Panc1 (cell line): ENCODE measurements at regions not wholly inside any gene's neighbourhood (a gene's known extent, or its start where the extent isn't known, plus 50 kb on each side); places are given as distances from the start of the nearest gene placed in this dataset.

Experiments used
- ATAC-seq: fragments of 200-7000 bp; cut with Tn5 transposase; 2 replicates; pipeline ENCODE4 v1.9.1; 2020; ENCODE audit warnings: mild to moderate bottlenecking, moderate library complexity
- BruUV-seq: library from RNA; stranded (reverse); fragments of 400-500 nt; replicated peaks from 2 replicates; lab custom pipeline; 2021; lab: Mats Ljungman, UMichigan
- CTCF ChIA-PET: fragments of 300-600 bp; sonication (Branson Sonifier 250); formaldehyde crosslinking; loops from one replicate; lab custom pipeline; 2022; ENCODE audit warnings: antibody characterized with exemption; lab: Charles Lee
- POLR2A ChIA-PET: fragments of 300-600 bp; sonication (Branson Sonifier 250); formaldehyde crosslinking; loops from one replicate; lab custom pipeline; 2022; ENCODE audit warnings: antibody characterized with exemption; lab: Charles Lee
- DNase-seq: peaks from one replicate; pipeline ENCODE4 v3.0.0-alpha.2; 2010; ENCODE audit warnings: low read depth, low spot score
- H3K27ac ChIP-seq: 2 replicates; pipeline ENCODE4 v1.5.1; 2011; ENCODE audit warnings: mild to moderate bottlenecking, low read length, inconsistent platforms
- H3K27me3 ChIP-seq: fragments of 200-500 bp; sonication (Bioruptor generic); 2 replicates; pipeline ENCODE4 v1.6.0; 2014; ENCODE audit warnings: low read length, inconsistent platforms; ENCODE audit not compliant: control insufficient read depth, insufficient read depth
- H3K36me3 ChIP-seq: fragments of 200-500 bp; sonication (Bioruptor generic); 2 replicates; pipeline ENCODE4 v1.5.1; 2014; ENCODE audit warnings: inconsistent platforms, mild to moderate bottlenecking, low read length, moderate library complexity; ENCODE audit not compliant: control insufficient read depth, insufficient read depth
- H3K4me1 ChIP-seq: 2 replicates; pipeline ENCODE4 v1.5.1; 2011; ENCODE audit warnings: inconsistent platforms, mild to moderate bottlenecking, low read length, moderate library complexity; ENCODE audit not compliant: control insufficient read depth, insufficient read depth
- H3K4me3 ChIP-seq, 2 experiments: 2 replicates each; pipeline ENCODE4 v1.5.1; 2011 to 2012; ENCODE audit warnings: low read depth in 2 of 2, low read length in 2 of 2, mild to moderate bottlenecking in 2 of 2, inconsistent platforms in 1 of 2, moderate library complexity in 1 of 2
- H3K9me3 ChIP-seq: fragments of 200-500 bp; sonication (Bioruptor generic); 2 replicates; pipeline ENCODE4 v1.5.1; 2014; ENCODE audit warnings: low read depth, mild to moderate bottlenecking, inconsistent platforms, low read length, moderate library complexity; ENCODE audit not compliant: control insufficient read depth, insufficient read depth
- CTCF ChIP-seq: fragments of 450-650 bp; IDR thresholded peaks from 2 replicates; pipeline ENCODE4 v1.5.1; 2017; ENCODE audit warnings: mild to moderate bottlenecking
- POLR2AphosphoS5 ChIP-seq: IDR thresholded peaks from 2 replicates; pipeline ENCODE4 v1.6.1; 2012; ENCODE audit warnings: mild to moderate bottlenecking, low read depth, low read length, moderate library complexity
- REST ChIP-seq, 2 experiments: IDR thresholded peaks; 2 replicates each; pipeline ENCODE4 v1.6.1; 2011 to 2012; ENCODE audit warnings: low read depth in 2 of 2, control low read depth in 1 of 2, low read length in 1 of 2, mild to moderate bottlenecking in 1 of 2, moderate library complexity in 1 of 2; ENCODE audit not compliant: insufficient read depth in 1 of 2
- SIN3A ChIP-seq: IDR thresholded peaks from 2 replicates; pipeline ENCODE4 v1.6.1; 2012; ENCODE audit warnings: low read depth, mild to moderate bottlenecking, low read length, moderate library complexity, borderline replicate concordance; ENCODE audit not compliant: insufficient read depth
- TCF7L2 ChIP-seq: IDR thresholded peaks from 2 replicates; pipeline ENCODE4 v1.6.1; 2011; ENCODE audit warnings: mild to moderate bottlenecking, low read depth, low read length, inconsistent platforms
- in situ Hi-C: cut with HindIII; loops from 2 replicates; pipeline ENCODE4 v1.10.0; 2016; ENCODE audit warnings: low sequenced_read_pairs, low pct_unique_long_range_greater_than_20kb
- intact Hi-C: fragments of 100-400 bp; cut with micrococcal nuclease; formaldehyde crosslinking; loops from one replicate; pipeline ENCODE4 v1.10.0; 2022; ENCODE audit not compliant: unreplicated experiment

GRCh38 chr6:79814940-79815339 is 132.4 kb downstream of the ELOVL4 start:
- ChIA-PET CTCF (no interaction called here), POLR2A (no interaction called here)
- Histone ChIP-seq H3K27me3 (no peaks in the 10 kb centered on the region), H3K9me3 (no peaks in the 10 kb centered on the region), H3K27ac (no peak overlapping the region), H3K4me3 (no peak overlapping the region), H3K36me3 (no peaks in the 10 kb centered on the region), H3K4me1 (0 out of 2 replicates have a peak, but pooled peaks cover 5% of the 10 kb centered on the region)
- BruUV-seq = no TSS peak
- ATAC-seq (no peak), DNase-seq (no peak)
- intact Hi-C loops (loop anchor here (2.0 to 5.0 kb wide), 2 partner anchors 38 to 244 kb away; no protein-coding TSS in a partner anchor), in situ Hi-C loops (no loop called here)
- TF ChIP-seq SIN3A (no peak), REST (IDR thresholded peaks at IDR 0.05; ENCODE audit: insufficient read depth in 1 of 2, low read depth in 2 of 2, low read length in 1 of 2) (no peak), TCF7L2 (no peak), CTCF (no peak), POLR2AphosphoS5 (no peak)

- Histone ChIP-seq H3K9me3 (no peaks in the 10 kb centered on the region), H3K4me3 (no peak overlapping the region), H3K27ac (no peak overlapping the region; the same call in 1 of the 2 replicates), H3K27me3 (no peaks in the 10 kb centered on the region), H3K4me1 (0 out of 2 replicates have a peak, but pooled peaks cover 5% of the 10 kb centered on the region), H3K36me3 (no peaks in the 10 kb centered on the region)
- intact Hi-C loops (loop anchor here (2.0 to 5.0 kb wide), 2 partner anchors 37 to 243 kb away; no protein-coding TSS in a partner anchor), in situ Hi-C loops (no loop called here)
- TF ChIP-seq CTCF = peak; percentile 90
- TF ChIP-seq TCF7L2 = no peak
- TF ChIP-seq POLR2AphosphoS5 = no peak
- no peak for TF ChIP-seq SIN3A
- no peak for TF ChIP-seq REST (IDR thresholded peaks at IDR 0.05; ENCODE audit: insufficient read depth in 1 of 2, low read depth in 2 of 2, low read length in 1 of 2)
- ChIA-PET CTCF (interaction anchor here (0.9 kb wide), 1 partner anchor 41 kb away, joined by 3 read pairs; no protein-coding TSS in a partner anchor), POLR2A (no interaction called here)
- DNase-seq (peak; percentile 52), ATAC-seq (peak; percentile 94)
- BruUV-seq = no TSS peak
Measured at GRCh38 chr6:79813854-79814709, 133.3 kb downstream of the ELOVL4 start.
